ENCODE measurements at regions not wholly inside any gene's neighbourhood (a gene's known extent, or its start where the extent isn't known, plus 50 kb on each side); places are given as distances from the start of the nearest gene placed in this dataset.

DNA sequence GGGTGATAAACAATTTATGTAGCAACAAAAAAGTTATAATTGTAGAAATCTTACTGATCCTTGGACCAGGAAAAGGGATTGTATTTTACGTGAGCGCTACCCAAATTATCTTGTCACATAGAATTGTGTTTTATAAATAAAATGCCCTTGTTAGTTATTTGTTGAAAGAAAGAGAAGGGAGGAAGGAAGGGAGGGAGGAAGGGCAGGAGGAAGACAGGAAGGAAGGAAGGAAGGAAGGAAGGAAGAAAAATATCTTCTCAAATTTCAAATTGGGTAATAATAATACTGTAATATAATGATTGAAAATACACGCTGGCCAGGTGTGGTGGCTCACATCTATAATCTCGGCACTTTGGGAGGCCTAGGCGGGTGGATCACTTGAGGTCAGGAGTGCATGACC lies 206.2 kb upstream of the TLL1 start:
- TF ChIP-seq ZFX (IDR thresholded peaks at IDR 0.05; ENCODE audit: borderline replicate concordance), result no peak
- TF ChIP-seq, protein P1, sequence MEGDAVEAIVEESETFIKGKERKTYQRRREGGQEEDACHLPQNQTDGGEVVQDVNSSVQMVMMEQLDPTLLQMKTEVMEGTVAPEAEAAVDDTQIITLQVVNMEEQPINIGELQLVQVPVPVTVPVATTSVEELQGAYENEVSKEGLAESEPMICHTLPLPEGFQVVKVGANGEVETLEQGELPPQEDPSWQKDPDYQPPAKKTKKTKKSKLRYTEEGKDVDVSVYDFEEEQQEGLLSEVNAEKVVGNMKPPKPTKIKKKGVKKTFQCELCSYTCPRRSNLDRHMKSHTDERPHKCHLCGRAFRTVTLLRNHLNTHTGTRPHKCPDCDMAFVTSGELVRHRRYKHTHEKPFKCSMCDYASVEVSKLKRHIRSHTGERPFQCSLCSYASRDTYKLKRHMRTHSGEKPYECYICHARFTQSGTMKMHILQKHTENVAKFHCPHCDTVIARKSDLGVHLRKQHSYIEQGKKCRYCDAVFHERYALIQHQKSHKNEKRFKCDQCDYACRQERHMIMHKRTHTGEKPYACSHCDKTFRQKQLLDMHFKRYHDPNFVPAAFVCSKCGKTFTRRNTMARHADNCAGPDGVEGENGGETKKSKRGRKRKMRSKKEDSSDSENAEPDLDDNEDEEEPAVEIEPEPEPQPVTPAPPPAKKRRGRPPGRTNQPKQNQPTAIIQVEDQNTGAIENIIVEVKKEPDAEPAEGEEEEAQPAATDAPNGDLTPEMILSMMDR (IDR thresholded peaks at IDR 0.05), result no peak
- no peak overlapping the region for H3K27ac ChIP-seq

DNA sequence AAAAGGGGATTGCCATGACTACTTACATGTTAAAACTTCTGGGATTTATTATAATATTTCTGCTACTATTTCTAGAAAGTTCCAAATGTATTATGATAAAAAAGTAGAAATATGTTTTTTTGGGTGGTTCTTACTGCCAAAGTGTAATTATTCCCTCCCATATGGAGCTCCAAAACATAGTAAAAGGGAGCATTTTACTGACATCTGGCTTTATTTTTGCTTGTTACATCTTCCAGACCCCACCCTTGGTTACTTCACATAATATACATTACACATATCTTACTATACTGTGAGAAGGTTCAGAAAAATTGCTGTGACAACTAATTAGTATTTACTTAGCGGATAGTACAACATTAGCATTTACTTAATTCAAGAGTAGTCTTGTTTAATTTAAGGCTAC lies 205.1 kb upstream of the TLL1 start:
- TF ChIP-seq ZFX (IDR thresholded peaks at IDR 0.05; ENCODE audit: borderline replicate concordance), result no peak
- TF ChIP-seq, protein P1 (IDR thresholded peaks at IDR 0.05), result no peak
- H3K27ac ChIP-seq, result no peak overlapping the region

GRCh38 chr4:165668694-165669093 lies 204.3 kb upstream of the TLL1 start:
- TF ChIP-seq, protein P1 (IDR thresholded peaks at IDR 0.05), result no peak
- no peak for TF ChIP-seq ZFX (IDR thresholded peaks at IDR 0.05; ENCODE audit: borderline replicate concordance)
- H3K27ac ChIP-seq, result no peak overlapping the region

DNA sequence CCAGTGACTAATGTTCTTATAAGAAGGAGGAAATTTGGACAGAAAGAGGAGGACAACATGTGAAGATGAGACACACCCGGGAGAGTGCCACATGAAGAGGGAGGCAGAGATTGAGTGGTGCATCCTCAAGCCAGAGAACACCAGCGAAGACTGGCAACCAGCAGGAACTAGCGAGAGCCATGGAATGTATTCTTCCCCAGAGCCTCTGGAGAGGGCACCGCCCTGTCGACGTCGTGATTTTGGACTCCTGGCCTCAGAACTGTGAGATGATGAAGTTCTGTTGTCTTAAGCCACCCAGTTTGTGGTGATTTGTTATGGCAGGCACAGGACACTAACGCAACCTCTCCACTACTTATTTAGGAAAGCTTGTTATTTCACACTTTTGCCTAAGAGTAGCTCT lies 196.0 kb upstream of the TLL1 start:
- no peak overlapping the region for H3K27ac ChIP-seq
- no peak for TF ChIP-seq ZFX (IDR thresholded peaks at IDR 0.05; ENCODE audit: borderline replicate concordance)
- TF ChIP-seq, protein P1 (IDR thresholded peaks at IDR 0.05), result no peak

DNA sequence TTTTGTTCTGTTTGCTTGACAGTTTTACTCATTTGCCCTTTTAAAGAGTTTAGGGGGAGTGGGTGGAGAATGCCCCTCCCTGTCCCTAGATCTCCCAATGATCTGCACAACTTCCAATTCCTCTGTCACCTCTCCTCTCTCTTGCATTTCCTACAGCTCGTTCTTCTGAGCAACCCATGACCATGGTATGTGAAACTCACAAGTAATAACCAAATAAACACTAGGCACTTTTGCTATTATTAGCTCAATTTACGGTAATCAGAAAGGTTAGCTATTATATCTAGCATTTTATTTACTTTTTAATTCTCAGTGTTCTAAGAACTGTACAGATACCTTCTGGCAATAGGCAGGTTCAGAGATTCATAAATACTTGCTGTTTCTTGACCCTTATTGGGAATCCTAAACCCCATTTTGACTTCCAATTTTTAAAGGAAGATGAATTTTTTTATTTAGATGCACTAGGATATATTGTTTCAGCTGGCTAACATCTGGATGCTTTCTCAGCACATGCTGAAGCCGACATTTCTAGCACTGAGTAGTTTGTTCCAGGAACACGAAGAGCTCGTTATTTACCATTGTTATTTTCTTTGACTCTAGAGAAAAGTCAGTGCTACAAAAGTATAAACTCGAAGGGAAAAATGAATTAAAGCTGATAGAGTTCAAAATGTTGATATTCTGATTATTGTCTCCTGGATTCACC lies 194.7 kb upstream of the TLL1 start:
- TF ChIP-seq, protein P1 (IDR thresholded peaks at IDR 0.05), result no peak
- no peak for TF ChIP-seq ZFX (IDR thresholded peaks at IDR 0.05; ENCODE audit: borderline replicate concordance)

GRCh38 chr4:165678936-165679325 lies 194.1 kb upstream of the TLL1 start:
- H3K27ac ChIP-seq, result no peak overlapping the region
- TF ChIP-seq, protein P1 (IDR thresholded peaks at IDR 0.05), result no peak
- no peak for TF ChIP-seq ZFX (IDR thresholded peaks at IDR 0.05; ENCODE audit: borderline replicate concordance)

More for the DNA sequence above, 194.7 kb upstream of the TLL1 start:
- H3K27ac ChIP-seq, result no peak overlapping the region

DNA sequence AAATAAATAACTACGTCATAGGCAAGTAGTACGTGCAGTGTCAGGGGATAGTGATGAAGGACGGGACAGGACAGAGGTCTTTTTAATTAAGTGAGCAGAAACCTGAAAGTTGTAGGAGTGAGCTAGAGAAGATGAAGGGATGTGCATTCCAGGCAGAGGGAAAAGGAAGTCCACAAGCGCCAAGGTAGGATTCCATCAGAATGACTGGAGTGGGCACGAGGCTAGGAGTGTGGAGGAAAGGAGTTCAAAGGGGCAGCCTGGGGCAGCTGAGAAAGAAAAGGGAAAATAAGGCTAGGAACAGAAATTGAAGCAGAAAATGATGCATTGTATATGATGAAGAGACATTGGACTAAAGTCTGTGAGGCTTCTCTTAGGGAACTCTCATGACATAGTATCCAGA lies 192.2 kb upstream of the TLL1 start:
- TF ChIP-seq, protein P1 (IDR thresholded peaks at IDR 0.05), result no peak
- TF ChIP-seq ZFX (IDR thresholded peaks at IDR 0.05; ENCODE audit: borderline replicate concordance), result no peak
- H3K27ac ChIP-seq, result no peak overlapping the region
